IMR-90 (cell line): ENCODE measurements at regions not wholly inside any gene's neighbourhood (a gene's known extent, or its start where the extent isn't known, plus 50 kb on each side); places are given as distances from the start of the nearest gene placed in this dataset.

ENCODE experiments used
- ATAC-seq: fragments of 200-7000 bp; cut with Tn5 transposase; 2 replicates; pipeline ENCODE4 v1.9.1; 2020; ENCODE audit warnings: low read depth, mild to moderate bottlenecking, moderate library complexity
- BruUV-seq: library from RNA; stranded (reverse); fragments of 400-500 nt; replicated peaks from 2 replicates; lab custom pipeline; 2021; lab: Mats Ljungman, UMichigan
- CTCF ChIA-PET: fragments of 300-600 bp; formaldehyde crosslinking; extraction: SDS; loops from one replicate; lab custom pipeline; 2021; ENCODE audit warnings: antibody characterized with exemption; lab: Yijun Ruan, JAX
- POLR2A ChIA-PET: fragments of 300-600 bp; sonication (Branson Sonifier 250); formaldehyde crosslinking; loops from one replicate; lab custom pipeline; 2022; ENCODE audit warnings: antibody characterized with exemption; ENCODE audit not compliant: unreplicated experiment; lab: Charles Lee
- DNase-seq: peaks from one replicate; pipeline ENCODE4 v3.0.0; 2013
- H2AFZ ChIP-seq: replicated peaks from 2 replicates; pipeline ENCODE3; 2013; ENCODE audit warnings: low read length, mild to moderate bottlenecking; ENCODE audit not compliant: poor library complexity
- H2AK5ac ChIP-seq: 2 replicates; pipeline ENCODE4 v1.6.1; 2013; ENCODE audit warnings: low read depth, low read length, inconsistent platforms
- H2AK9ac ChIP-seq: replicated peaks from 2 replicates; pipeline ENCODE3; 2013; ENCODE audit warnings: mild to moderate bottlenecking, low read depth, low read length, moderate library complexity; ENCODE audit not compliant: poor library complexity
- H2BK120ac ChIP-seq: 2 replicates; pipeline ENCODE4 v1.6.1; 2013; ENCODE audit warnings: low read depth, low read length, inconsistent platforms
- H2BK15ac ChIP-seq: 3 replicates; pipeline ENCODE4 v1.6.1; 2013; ENCODE audit warnings: low read depth, low read length, inconsistent platforms
- H2BK20ac ChIP-seq: 2 replicates; pipeline ENCODE4 v1.6.1; 2013; ENCODE audit warnings: low read depth, mild to moderate bottlenecking, inconsistent platforms, low read length, moderate library complexity
- H2BK5ac ChIP-seq: 2 replicates; pipeline ENCODE4 v1.6.1; 2013; ENCODE audit warnings: mild to moderate bottlenecking, low read depth, low read length, inconsistent platforms; ENCODE audit not compliant: poor library complexity, severe bottlenecking
- H3K14ac ChIP-seq: replicated peaks from 2 replicates; pipeline ENCODE4 v1.6.1; 2013; ENCODE audit warnings: low read depth, low read length, inconsistent platforms
- H3K18ac ChIP-seq: 2 replicates; pipeline ENCODE4 v1.6.1; 2013; ENCODE audit warnings: low read depth, low read length, control low read depth
- H3K23ac ChIP-seq: 2 replicates; pipeline ENCODE4 v1.6.1; 2013; ENCODE audit warnings: low read depth, low read length, inconsistent platforms
- H3K27ac ChIP-seq: 2 replicates; pipeline ENCODE4 v1.5.1; 2013; ENCODE audit warnings: mild to moderate bottlenecking, control low read depth, low read length; ENCODE audit not compliant: insufficient read depth
- H3K27me3 ChIP-seq: 2 replicates; pipeline ENCODE4 v1.6.1; 2013; ENCODE audit warnings: low read length; ENCODE audit not compliant: control insufficient read depth, insufficient read depth
- H3K36me3 ChIP-seq: 2 replicates; pipeline ENCODE4 v1.6.1; 2013; ENCODE audit warnings: low read length, mixed read lengths; ENCODE audit not compliant: control insufficient read depth, insufficient read depth
- H3K4ac ChIP-seq: 2 replicates; pipeline ENCODE4 v1.6.1; 2013; ENCODE audit warnings: low read depth, low read length, inconsistent platforms
- H3K4me1 ChIP-seq: 2 replicates; pipeline ENCODE4 v1.6.1; 2013; ENCODE audit warnings: low read length, mixed read lengths; ENCODE audit not compliant: control insufficient read depth, insufficient read depth
- H3K4me2 ChIP-seq: 2 replicates; pipeline ENCODE4 v1.6.1; 2013; ENCODE audit warnings: low read depth, mild to moderate bottlenecking, control low read depth, low read length, moderate library complexity
- H3K4me3 ChIP-seq: 2 replicates; pipeline ENCODE4 v1.5.1; 2013; ENCODE audit warnings: low read depth, mild to moderate bottlenecking, control low read depth, low read length, moderate library complexity; ENCODE audit not compliant: insufficient read depth
- H3K56ac ChIP-seq: 2 replicates; pipeline ENCODE4 v1.6.1; 2013; ENCODE audit warnings: low read length, inconsistent platforms; ENCODE audit not compliant: insufficient read depth; ENCODE audit errors: extremely low read depth
- H3K79me1 ChIP-seq, 2 experiments: 2 replicates each; pipeline ENCODE4 v1.6.1; 2013; ENCODE audit warnings: low read length in 2 of 2, inconsistent platforms in 1 of 2, low read depth in 1 of 2
- H3K9ac ChIP-seq: 2 replicates; pipeline ENCODE4 v1.6.1; 2013; ENCODE audit warnings: low read depth, low read length, control low read depth
- H3K9me1 ChIP-seq: 2 replicates; pipeline ENCODE4 v1.6.1; 2013; ENCODE audit warnings: low read length, inconsistent platforms; ENCODE audit not compliant: insufficient read depth
- H3K9me3 ChIP-seq: 2 replicates; pipeline ENCODE4 v1.6.1; 2013; ENCODE audit warnings: low read length; ENCODE audit not compliant: control insufficient read depth, insufficient read depth
- H4K20me1 ChIP-seq: 2 replicates; pipeline ENCODE4 v1.6.1; 2013; ENCODE audit warnings: low read length, inconsistent platforms; ENCODE audit not compliant: insufficient read depth
- H4K5ac ChIP-seq: 2 replicates; pipeline ENCODE4 v1.6.1; 2013; ENCODE audit warnings: mild to moderate bottlenecking, low read depth, low read length, control low read depth
- H4K8ac ChIP-seq, 2 experiments: 2 replicates each; pipeline ENCODE4 v1.6.1; 2013; ENCODE audit warnings: low read depth in 2 of 2, low read length in 2 of 2, control low read depth in 1 of 2, inconsistent platforms in 1 of 2
- H4K91ac ChIP-seq: 2 replicates; pipeline ENCODE4 v1.6.1; 2013; ENCODE audit warnings: low read depth, low read length, inconsistent platforms; ENCODE audit not compliant: insufficient read depth
- BHLHE40 ChIP-seq: fragments of 150-350 bp; IDR thresholded peaks from 2 replicates; pipeline ENCODE4 v1.6.1; 2016; ENCODE audit warnings: mild to moderate bottlenecking, low read depth, low read length
- CHD1 ChIP-seq: IDR thresholded peaks from 2 replicates; pipeline ENCODE4 v1.6.1; 2012; ENCODE audit warnings: low read depth, low read length, improper control_type of control experiment
- MAZ ChIP-seq: IDR thresholded peaks from 2 replicates; pipeline ENCODE4 v1.6.1; 2012; ENCODE audit warnings: low read depth, mild to moderate bottlenecking, low read length, improper control_type of control experiment, moderate library complexity, borderline replicate concordance
- MXI1 ChIP-seq: IDR thresholded peaks from 2 replicates; pipeline ENCODE4 v1.6.1; 2012; ENCODE audit warnings: low read depth, mild to moderate bottlenecking, low read length, moderate library complexity, borderline replicate concordance
- POLR2A ChIP-seq: IDR thresholded peaks from 2 replicates; pipeline ENCODE4 v1.6.1; 2012; ENCODE audit warnings: mild to moderate bottlenecking, low read depth, low read length
- RAD21 ChIP-seq: IDR thresholded peaks from 2 replicates; pipeline ENCODE4 v1.6.1; 2012; ENCODE audit warnings: low read length, improper control_type of control experiment
- WGBS, 2 experiments: methylation state at CpG; one replicate each; pipeline versions ENCODE4 v1.1.5 to v1.1.7; 2013; ENCODE audit warnings: missing lambda C conversion rate in 2 of 2; ENCODE audit not compliant: insufficient read length in 1 of 2; ENCODE audit errors: extremely low coverage in 2 of 2; 5-methylcytosine and 5-hydroxymethylcytosine counted together
- dilution Hi-C: fragments of 300-500 bp; cut with HindIII; formaldehyde crosslinking; loops from one replicate; pipeline ENCODE4 v1.14.3; 2018; ENCODE audit warnings: low sequenced_read_pairs; ENCODE audit not compliant: unreplicated experiment
- in situ Hi-C: fragments of 300-500 bp; cut with MboI; formaldehyde crosslinking; loops from 3 replicates; pipeline ENCODE4 v1.14.3; 2019; ENCODE audit warnings: low sequenced_read_pairs, inconsistent platforms, mixed read lengths
- intact Hi-C: fragments of 100-400 bp; cut with micrococcal nuclease; formaldehyde crosslinking; loops from 2 replicates; pipeline ENCODE4 v1.10.0; 2022
- TF ChIP-seq, protein P1 (sequence below): fragments of 150-350 bp; IDR thresholded peaks from 2 replicates; pipeline ENCODE4 v1.6.1; 2016; ENCODE audit warnings: low read depth, mild to moderate bottlenecking, low read length, moderate library complexity, borderline replicate concordance

DNA sequence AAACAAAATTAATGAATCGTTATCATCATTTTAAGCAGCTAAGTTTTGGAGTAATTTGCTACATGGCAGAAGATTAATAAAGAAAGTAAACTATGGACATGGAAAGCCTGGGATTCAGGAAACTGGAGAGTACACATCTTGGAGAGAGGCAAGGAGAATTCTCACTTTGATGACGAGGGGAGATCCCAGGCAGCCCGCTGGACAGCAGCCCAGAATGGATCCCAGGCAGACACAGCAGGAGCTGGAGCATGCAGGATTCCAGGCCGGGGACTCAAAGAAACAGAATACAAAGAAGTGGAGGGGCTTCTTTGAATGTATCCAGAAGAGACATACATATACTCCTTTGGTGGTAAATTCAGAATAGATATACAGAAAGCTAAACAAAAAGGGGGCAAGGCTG lies 118.0 kb upstream of the ATP6AP2 start:
- no peak for ATAC-seq
- H3K14ac ChIP-seq, result no peak overlapping the region
- no peaks in the 10 kb centered on the region for H3K9me1 ChIP-seq
- no peak overlapping the region for H4K5ac ChIP-seq
- peaks cover 48% of the 10 kb centered on the region for H3K27me3 ChIP-seq
- H2AK9ac ChIP-seq, result no peak overlapping the region
- intact Hi-C loops (no loop called here), dilution Hi-C loops (no loop called here), in situ Hi-C loops (no loop called here)
- ChIA-PET POLR2A (no interaction called here), CTCF (no interaction called here)
- H3K79me1 ChIP-seq, result no peaks in the 10 kb centered on the region
- H4K8ac ChIP-seq, result no peak overlapping the region
- no peak overlapping the region for H3K9ac ChIP-seq
- H2AK5ac ChIP-seq, result no peak overlapping the region
- H3K18ac ChIP-seq, result no peak overlapping the region
- H3K4me1 ChIP-seq, result no peaks in the 10 kb centered on the region
- TF ChIP-seq, protein P1, sequence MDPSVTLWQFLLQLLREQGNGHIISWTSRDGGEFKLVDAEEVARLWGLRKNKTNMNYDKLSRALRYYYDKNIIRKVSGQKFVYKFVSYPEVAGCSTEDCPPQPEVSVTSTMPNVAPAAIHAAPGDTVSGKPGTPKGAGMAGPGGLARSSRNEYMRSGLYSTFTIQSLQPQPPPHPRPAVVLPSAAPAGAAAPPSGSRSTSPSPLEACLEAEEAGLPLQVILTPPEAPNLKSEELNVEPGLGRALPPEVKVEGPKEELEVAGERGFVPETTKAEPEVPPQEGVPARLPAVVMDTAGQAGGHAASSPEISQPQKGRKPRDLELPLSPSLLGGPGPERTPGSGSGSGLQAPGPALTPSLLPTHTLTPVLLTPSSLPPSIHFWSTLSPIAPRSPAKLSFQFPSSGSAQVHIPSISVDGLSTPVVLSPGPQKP, result no peak
- TF ChIP-seq BHLHE40 (no peak), RAD21 (no peak), POLR2A (no peak), MAZ (no peak), MXI1 (no peak), CHD1 (no peak)
- H3K4me2 ChIP-seq, result no peak overlapping the region
- no peak overlapping the region for H2BK15ac ChIP-seq
- H4K20me1 ChIP-seq, result no peaks in the 10 kb centered on the region
- H4K91ac ChIP-seq, result no peak overlapping the region
- H3K4me3 ChIP-seq, result no peak overlapping the region
- DNase-seq, result no peak
- no peak overlapping the region for H3K56ac ChIP-seq
- no peak overlapping the region for H3K23ac ChIP-seq
- no peak overlapping the region for H3K4ac ChIP-seq
- no peak overlapping the region for H2BK5ac ChIP-seq
- peaks cover under 1% of the 10 kb centered on the region for H3K9me3 ChIP-seq
- 18% methylated on average over 2 of the region's 4 CpGs; no CpG with 5 or more reads in 1 of the 2 experiments for WGBS, 2 experiments
- H2BK20ac ChIP-seq, result no peak overlapping the region
- H2BK120ac ChIP-seq, result no peak overlapping the region
- H3K27ac ChIP-seq, result no peak overlapping the region
- no TSS peak for BruUV-seq
- no peak overlapping the region for H2AFZ ChIP-seq
- no peaks in the 10 kb centered on the region for H3K36me3 ChIP-seq
